Stimulated activated CD8-positive, alpha-beta memory T cell treated with anti-CD3 and anti-CD28 coated beads, Interleukin-12 subunit alpha, Interleukin-12 subunit beta, amount 100 ng/mL, for 1 hour (primary cell): ENCODE measurements at regions not wholly inside any gene's neighbourhood (a gene's known extent, or its start where the extent isn't known, plus 50 kb on each side); places are given as distances from the start of the nearest gene placed in this dataset.

Source experiments
- DNase-seq: peaks from one replicate; pipeline ENCODE4 v3.0.0-alpha.2; 2020; ENCODE audit warnings: low read depth

DNA sequence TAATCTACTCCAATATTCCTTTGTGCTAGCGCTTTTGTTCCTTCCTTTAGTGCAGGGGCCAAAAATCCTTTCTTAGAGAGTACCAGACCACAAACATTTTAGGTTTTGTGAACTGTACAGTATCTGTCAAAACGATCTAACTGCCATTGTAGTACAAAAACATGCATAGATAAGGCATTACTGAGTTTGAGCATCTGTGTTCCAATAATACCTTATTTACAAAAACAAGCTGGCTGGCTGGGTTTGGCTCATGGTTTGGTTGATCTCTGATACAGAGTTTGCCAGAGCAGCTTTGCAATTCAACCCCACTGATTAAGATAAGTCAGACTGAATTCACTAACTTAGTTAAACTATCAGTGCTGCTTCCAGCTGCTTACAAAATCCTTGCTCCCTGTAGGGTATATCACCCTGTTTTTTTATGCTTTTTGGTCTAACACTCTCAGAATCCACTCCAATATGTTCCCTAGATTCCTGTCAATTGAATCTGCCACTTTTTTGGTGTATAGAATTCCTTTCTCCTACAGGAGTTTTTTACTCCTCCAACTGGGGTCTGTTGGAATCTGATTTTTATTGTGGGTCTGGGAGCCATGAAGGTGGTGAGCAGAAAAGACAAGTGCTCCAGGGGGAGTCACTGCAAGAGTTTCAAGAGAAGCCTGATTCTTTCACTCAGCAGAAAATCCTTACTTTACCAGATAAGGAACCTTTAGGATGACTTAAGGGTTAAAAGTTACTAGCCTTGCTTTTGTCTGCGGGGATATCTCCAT is 1399.4 kb downstream of the EFNB2 start:
- no peak for DNase-seq

GRCh38 chr13:105127732-105128131 is 1407.7 kb downstream of the EFNB2 start:
- DNase-seq = no peak

DNA sequence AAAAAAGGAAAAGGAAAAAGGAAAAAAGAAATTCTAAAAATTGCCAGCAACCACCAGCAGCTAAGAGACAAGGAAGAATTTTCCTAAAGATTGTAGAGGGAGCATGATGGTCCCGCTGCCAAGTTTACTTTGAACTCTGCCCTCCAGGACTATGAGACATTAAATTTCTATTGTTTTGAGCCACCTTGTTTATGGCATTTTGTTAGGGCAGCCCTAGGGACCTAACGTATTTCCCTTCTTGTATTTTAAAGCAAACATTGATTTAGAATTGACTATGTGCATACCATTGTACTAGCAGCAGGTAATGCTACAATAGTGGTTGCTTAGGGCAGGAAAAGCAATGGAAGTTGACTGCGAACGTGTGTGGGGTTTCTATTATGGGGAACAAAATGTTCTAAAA is 1414.2 kb downstream of the EFNB2 start:
- DNase-seq = no peak

GRCh38 chr13:105118426-105118985 is 1417.0 kb downstream of the EFNB2 start:
- DNase-seq = no peak

DNA sequence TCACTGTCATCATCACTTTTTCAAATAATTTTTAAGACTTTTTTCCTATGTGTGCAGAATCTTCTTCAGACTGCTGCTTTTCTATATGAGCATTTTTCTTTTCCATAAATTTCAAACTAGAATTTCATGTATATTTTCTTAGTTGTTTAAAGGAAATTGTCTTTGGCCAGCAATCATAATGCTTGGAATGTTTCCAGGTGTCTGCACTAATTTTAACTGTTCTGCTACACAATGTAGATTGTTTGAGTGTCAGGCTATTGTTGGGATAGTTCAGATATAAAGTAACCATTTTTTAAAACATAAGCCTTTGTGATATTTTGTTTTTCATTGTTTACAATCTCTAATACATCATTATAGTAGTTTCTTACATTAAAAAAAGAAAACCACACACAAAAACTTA is 1418.5 kb downstream of the EFNB2 start:
- no peak for DNase-seq

DNA sequence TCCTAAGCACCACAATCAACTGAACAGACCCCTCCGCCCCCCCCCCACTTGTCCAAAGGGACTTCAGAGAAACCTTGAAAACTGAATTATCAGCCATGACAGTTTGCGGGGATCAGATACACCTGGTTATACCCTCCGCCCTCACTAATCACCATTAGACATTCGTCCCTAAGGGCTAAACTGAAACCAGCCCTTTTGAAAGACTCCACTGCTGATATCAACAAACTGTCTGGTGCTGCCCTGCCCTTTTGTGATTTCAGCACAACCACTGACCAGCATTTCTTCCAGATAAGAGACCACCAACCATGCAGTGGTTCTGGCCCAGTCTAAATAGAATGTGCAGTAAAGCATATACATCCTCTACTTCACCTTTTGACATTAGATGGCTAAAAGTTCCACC is 1422.9 kb downstream of the EFNB2 start:
- DNase-seq = no peak

DNA sequence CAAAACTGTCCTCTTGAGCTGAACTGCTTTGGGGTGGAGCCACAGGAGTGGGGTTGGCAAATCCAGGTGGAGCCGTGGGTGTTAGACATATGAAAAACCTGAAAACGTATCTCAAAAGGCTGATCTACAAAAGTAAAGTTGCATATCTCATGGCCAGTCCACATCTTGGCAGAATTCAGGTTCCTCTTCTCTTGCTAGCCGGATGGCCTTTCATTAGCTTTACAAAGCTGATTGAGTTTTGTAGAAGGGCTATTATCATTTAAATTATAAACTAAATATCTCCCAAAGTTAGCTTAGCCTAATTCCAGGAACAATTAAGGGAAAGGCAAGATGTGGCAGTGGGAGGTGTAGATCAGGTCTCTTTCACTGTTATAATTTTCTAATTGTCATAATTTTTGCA is 1427.7 kb downstream of the EFNB2 start:
- DNase-seq = no peak

DNA sequence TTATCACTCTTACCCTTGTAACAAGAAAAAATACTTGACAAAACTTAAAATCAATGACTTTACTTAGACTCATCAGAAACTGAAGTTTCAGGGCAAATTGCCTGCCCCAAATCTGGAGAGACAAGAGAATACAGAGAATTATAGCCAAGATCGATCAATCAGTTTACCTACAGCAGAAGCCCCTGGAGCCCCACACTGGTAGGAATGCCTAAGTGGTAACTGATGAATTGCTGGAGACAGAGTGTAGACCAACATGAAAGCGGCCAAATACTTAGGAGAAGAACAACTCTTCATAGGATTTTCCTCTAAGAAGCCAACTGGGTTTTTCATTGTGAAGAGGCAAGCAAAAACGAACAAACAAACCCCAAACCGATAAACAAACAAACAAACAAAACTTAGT is 1430.0 kb downstream of the EFNB2 start:
- no peak for DNase-seq

DNA sequence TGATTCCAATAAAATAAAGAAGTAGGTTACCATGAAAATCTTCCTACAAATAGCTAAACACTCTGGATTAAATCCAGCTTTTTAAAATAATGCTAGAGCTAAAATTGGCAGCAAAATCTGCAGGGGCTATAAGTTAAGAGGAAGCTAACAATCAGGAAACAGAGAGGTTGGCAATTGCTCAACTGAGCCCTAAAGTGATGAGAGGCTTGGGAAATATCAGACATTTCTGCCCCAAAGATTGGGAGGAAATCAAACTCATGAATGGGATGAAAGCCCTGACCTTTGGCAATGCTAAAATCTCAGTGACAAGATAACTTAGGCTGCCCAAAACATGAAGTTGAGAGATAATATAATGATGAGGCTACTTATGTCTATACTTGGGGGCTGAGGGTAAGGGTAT is 1437.9 kb downstream of the EFNB2 start:
- DNase-seq = no peak

- DNase-seq = no peak
Observed at GRCh38 chr13:105089858-105090643, 1445.4 kb downstream of the EFNB2 start.

DNA sequence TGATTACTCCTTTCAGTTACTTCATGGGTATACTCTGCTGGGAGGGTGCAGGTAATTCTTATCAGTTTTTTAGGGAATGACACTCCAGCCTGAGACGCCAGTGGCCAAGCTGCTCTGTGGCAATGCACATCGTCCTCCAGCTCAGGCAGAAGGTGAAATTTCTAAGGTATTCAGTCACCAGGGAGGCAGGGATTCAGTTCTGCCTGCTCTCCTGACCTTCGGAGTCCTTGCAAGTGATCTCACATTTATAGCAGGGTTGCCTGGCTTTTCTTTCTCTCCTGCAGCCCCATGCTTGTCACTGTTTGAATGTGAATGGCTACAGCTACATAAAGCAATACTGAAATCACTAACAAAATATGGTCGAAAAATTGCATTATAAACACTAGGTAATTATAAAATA is 1447.5 kb downstream of the EFNB2 start:
- no peak for DNase-seq

GRCh38 chr13:105084931-105085330 is 1450.5 kb downstream of the EFNB2 start:
- DNase-seq = no peak

DNA sequence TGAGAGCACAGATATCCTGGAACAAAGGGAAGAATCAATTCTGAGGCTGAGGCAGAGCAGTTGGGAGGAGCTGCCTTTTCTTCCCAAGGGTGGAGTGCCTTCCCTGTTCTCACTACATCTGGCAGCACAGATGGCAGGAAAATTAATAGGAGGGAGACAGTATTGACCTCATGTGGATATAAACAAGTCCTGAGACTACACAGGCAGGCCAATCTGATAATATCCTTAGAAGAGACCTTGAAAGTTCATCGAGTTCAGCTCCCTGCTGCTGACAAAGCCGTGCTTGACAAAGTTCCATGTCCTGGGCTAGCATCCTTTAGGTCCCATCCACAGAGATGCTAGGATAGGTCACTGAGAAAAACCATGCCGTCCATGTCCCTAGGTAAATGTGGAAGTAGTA is 1451.5 kb downstream of the EFNB2 start:
- no peak for DNase-seq

DNA sequence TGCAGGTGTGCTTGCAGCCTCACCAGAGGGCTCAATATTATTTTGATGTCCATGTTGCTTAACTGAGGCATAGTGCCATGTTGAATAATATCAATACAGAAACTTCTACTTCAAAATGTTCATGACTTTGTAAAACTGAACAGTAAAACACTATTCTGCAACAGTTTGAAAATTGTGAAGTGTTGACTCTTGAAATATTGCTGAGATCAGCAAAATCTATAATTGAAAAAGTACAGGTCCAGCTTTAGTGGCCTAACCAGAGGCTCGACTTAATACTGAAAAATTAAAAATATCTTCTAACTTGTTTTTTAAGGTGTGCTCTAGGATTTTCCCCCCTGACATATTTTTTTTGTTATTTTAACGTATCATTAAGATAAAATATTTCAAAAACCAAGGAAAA is 1460.7 kb downstream of the EFNB2 start:
- no peak for DNase-seq

DNA sequence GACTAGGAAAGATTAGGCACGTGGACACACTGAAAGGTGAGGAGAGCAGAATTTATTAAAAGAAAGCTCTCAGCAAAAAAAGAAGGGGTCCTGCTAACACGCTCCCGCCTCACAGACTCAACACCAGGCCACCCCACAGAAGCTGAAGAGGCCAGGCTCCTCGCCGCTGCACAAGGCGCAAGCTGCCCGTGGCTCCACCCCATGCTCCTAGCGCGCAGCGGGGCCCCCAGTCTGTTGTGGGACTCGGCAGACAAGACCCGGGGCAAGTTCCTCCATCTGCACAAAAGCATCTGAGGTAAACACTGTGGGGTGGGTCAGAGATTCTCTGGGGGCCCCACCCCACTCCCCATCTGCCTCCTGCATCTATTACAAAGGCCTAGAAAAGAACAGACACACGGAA is 1462.4 kb downstream of the EFNB2 start:
- DNase-seq = no peak

DNA sequence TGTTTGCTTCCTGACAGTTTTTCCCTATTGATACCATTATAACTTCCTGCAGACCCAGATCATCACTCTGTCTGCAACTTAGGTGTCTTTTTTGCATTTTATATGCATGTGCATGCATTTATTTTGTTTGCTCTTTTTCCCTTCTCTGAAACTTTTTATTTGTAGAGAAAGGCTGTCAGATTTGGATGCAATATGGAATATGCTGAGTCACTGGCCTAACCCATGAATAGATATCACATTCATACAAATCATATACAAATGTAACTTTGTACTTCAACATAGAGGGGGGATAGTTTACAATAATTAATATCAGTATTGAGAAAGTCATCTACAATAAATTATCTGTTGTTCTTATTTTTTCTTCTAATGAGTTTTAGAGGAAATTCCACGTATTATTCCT is 1465.0 kb downstream of the EFNB2 start:
- DNase-seq = no peak

DNA sequence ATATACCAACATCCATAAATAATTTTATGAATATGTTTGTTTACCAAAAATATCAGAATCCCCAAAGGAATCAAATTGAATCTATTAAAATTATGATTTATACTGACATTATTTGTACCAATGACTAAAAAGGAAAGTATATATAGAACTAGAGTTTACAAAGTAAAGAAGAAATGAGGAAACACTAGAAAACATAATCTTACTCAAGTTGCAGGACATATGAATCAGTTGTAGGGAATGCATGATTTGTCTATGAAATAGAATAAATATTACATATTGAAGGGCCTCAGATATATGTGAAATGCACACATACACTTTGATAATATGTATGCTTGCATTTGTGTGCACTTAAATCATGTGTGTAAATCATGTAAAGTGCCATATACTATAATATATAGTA is 1466.4 kb downstream of the EFNB2 start:
- DNase-seq = no peak

- DNase-seq = no peak
Observed at GRCh38 chr13:105063676-105064075, 1471.8 kb downstream of the EFNB2 start.

GRCh38 chr13:105059786-105060185 is 1475.7 kb downstream of the EFNB2 start:
- no peak for DNase-seq

DNA sequence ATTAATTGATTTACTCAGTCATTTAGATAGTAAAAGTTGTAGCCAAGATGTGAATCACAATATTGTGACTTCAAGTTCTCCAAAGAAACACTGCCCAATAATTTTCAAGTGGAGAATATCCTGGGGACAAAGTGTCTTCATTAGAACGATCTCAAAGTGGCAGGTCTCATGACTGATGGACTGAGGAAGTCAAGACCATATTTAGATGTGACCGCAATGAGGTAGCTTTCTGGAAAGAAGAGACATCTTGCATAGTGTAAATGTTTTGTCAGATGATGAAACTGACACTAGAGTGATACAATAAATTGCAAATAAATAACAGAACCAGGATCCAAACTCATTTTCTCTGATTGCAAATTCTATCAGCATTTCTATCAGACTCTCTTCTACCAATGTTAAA is 1476.9 kb downstream of the EFNB2 start:
- DNase-seq = no peak

- DNase-seq = no peak
Observed at GRCh38 chr13:105052711-105053110, 1482.8 kb downstream of the EFNB2 start.

DNA sequence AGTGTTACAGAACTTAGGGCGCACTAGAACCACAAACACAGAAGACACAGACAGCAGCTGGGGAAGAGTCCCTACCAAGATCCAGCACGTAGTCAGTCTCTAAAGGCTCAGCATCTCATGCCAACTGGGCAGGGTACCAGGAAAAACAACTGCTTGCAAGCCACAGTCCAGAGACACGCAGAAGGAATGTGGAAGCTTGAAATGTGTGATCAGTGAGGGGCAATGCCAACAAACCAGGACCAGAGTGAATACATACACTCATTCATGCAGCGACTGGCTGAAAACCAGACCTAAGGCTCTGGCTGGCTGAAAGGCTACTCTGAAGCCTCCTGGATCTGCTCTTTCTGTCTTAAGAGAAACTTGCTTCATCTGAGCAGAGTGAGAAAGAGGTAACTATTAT is 1484.8 kb downstream of the EFNB2 start:
- no peak for DNase-seq

GRCh38 chr13:105048677-105049076 is 1486.8 kb downstream of the EFNB2 start:
- no peak for DNase-seq
